ENCODE measurements at regions not wholly inside any gene's neighbourhood (a gene's known extent, or its start where the extent isn't known, plus 50 kb on each side); places are given as distances from the start of the nearest gene placed in this dataset.

- no peak for DNase-seq
Observed at GRCh38 chr2:236694146-236694888, 124.7 kb downstream of the ACKR3 start.

- DNase-seq = no peak
Observed at GRCh38 chr2:236696834-236697233, 127.2 kb downstream of the ACKR3 start.

DNA sequence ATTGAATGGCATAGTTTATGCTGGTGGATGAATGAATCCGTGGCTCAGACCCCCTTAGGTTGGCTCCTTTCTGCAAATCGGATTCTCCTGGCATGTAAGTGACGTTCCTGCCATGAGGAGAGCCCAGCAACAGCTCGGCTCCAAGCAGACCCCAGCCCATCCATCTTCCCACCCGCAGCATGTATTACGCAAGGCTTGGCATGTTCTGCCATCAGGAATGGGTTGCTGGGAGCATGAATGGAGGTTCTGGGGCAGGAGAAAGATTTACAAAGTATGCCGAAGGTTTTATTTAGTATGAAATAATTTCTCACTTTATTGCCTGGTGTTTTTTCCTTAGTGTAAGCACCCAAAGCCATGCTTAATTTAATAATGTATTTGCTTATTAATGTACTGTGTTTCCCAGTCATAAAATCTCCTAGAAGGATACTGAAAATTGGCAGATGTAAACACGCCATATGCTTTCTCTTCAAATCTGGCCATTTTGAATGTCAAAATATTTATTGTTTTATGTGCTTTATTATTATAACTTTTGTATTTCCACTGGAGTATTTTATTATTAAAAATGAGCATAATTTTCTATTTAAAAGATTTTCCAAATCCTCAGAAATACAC lies 128.5 kb downstream of the ACKR3 start:
- DNase-seq = no peak

DNA sequence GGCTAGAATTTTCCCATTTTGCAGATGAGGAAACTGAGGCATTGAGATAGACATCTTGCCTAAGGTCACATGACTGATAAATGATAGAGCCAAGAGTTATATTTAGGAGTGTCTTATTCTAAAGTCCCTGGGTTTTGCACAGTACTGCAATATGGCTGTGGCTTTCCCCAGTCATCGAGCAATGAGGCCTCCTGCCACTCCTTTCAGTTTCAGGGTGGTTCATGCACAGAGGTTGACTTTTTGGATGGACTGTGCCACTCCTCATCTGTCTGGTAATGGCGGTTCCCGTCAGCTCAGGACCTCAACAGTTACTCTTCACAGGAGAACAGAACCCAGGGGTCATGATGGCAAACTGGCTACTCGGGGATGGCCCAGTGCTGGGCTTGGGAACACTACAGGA lies 131.1 kb downstream of the ACKR3 start:
- no peak for DNase-seq

- no peak for DNase-seq
Observed at GRCh38 chr2:236702657-236703372, 133.2 kb downstream of the ACKR3 start.

DNA sequence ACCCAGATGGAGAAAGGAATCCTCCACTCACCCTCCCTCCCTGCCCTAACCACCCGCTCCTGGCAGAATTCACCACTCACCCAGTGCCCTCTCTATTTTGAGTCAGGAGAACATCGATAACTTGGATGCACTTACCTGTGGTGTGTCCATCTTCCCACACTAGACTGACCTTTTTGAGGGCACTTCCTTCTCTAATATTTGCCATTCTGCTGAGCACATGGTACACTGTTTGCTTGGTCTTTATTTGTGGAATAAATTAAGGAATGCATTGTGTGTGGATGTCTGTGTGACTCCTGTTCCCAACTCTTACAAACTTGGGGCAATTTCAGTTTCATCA lies 133.7 kb downstream of the ACKR3 start:
- DNase-seq = no peak

- DNase-seq = no peak
Observed at GRCh38 chr2:236703906-236704305, 134.3 kb downstream of the ACKR3 start.

- no peak for DNase-seq
Observed at GRCh38 chr2:236704887-236705286, 135.3 kb downstream of the ACKR3 start.

DNA sequence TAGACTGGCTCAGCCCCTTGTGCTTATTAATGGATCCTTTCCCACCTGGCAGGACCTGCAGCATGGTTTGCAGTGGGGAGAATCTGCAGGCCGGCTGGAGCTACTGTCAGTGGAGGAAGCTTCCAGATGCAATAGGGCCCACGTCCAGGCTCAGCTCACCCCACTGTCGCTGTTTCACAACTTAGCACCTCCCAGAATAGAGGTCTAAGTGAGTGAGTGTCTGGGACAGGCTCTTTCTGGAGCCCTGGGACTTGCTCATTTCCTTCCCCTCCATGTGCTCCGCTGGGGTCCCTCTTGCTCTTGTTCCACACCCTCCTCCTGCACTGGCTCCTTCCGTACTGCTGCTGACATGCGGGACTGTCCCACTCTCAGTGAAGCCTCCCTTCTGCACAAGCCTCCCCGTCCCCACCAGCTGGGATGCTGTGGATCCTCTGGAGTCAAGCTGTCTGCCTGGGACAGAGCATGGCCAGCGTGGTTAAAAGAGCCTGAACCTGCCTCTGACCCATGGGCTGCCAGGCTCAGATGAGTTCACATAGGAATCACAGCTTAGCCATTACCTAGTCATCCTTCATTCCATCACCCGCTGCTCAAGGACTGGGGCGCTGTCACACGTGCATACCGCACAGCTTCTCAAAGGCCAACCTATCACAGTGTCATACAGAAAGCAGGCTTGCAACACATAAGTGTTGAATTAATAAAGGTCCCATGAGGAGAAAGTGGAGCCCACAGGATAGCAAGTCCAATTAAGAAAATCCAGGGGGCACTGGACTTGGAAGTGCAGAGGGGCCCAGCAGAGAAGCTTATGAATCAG lies 135.9 kb downstream of the ACKR3 start:
- no peak for DNase-seq

DNA sequence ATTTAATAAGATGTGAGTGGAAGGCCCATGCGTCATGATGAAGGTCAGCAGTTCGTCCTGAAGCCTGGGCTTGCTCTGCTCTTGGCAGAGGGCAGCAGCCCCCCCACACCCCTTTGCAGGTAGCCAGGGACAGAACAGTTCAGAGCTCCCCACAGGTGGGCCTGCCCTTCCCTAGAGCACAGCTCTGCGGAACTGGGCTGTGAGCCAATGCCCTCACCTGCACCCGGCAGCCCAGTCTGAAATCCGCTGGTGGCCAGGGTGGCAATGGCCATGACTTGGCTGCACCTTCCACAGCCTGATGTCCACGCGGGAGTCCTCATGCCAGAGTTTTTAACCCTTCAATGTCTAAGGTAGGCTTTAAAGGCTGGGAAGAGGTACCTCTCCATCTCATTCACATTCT lies 136.7 kb downstream of the ACKR3 start:
- DNase-seq = no peak

GRCh38 chr2:236706803-236707202 lies 137.2 kb downstream of the ACKR3 start:
- DNase-seq = no peak

DNA sequence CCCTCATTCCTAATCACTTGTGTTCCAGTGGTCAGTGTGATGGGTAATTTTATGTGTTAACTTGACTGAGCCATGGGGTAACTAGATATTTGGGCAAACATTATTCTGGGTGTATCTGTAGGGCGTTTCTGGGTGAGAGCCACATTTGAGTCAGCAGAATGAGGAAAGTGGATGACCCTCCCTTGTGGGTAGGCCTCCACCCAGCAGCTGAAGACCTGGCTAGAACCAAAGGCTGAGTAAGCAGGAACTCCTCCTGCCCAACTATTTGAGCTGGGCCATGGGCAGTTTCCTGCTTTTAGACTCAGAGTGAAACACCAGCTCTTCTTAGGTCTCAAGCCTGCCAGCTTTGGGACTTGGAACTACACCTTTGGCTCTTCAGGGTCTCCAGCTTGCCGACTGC lies 141.8 kb downstream of the ACKR3 start:
- DNase-seq = no peak

DNA sequence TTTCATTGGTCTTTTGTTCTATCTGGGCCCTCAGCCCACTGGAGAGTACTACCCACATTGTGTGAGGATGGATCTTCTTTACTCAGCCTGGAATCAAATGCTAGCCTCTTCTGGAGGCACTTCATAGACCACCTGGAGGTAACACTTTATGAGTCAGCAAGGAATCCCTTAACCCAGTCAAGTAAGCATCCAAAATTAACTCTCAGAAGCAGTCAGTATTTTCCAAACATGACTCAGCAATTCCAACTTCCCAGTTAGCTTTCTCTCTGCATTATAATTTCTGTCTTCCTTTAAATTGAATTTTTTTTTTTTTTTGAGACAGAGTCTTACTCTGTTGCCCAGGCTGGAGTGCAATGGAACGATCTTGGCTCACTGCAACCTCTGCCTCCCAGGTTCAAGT lies 142.7 kb downstream of the ACKR3 start:
- DNase-seq = no peak

- DNase-seq = no peak
Observed at GRCh38 chr2:236712961-236713673, 143.5 kb downstream of the ACKR3 start.

- no peak for DNase-seq
Observed at GRCh38 chr2:236714080-236714479, 144.5 kb downstream of the ACKR3 start.

- DNase-seq = no peak
Observed at GRCh38 chr2:236715077-236715476, 145.5 kb downstream of the ACKR3 start.

DNA sequence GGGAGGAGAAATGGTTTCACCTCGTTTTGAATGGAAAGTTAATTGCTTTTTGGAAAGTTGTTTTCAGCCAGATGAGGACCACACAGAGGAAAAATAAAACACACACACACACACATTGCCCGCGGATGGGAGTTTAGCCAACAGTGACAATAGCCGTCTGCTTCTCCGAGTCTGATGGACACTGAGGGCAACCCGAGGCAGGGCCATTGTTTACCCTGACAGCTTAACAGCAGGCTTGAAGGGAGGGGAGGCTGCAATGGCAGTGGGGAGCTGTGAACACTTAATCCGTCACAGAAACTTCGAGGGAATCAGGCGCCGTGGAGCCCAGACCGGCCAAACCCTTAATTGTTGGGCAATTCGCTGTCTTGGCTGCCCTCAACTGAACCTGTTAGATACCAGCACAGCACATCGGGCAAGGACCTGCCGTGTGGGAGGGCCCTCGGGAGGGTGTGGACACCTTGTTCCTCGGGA lies 145.9 kb downstream of the ACKR3 start:
- no peak for DNase-seq

- DNase-seq = no peak
Observed at GRCh38 chr2:236717120-236717519, 147.5 kb downstream of the ACKR3 start.

- no peak for DNase-seq
Observed at GRCh38 chr2:236717729-236718128, 148.1 kb downstream of the ACKR3 start.

DNA sequence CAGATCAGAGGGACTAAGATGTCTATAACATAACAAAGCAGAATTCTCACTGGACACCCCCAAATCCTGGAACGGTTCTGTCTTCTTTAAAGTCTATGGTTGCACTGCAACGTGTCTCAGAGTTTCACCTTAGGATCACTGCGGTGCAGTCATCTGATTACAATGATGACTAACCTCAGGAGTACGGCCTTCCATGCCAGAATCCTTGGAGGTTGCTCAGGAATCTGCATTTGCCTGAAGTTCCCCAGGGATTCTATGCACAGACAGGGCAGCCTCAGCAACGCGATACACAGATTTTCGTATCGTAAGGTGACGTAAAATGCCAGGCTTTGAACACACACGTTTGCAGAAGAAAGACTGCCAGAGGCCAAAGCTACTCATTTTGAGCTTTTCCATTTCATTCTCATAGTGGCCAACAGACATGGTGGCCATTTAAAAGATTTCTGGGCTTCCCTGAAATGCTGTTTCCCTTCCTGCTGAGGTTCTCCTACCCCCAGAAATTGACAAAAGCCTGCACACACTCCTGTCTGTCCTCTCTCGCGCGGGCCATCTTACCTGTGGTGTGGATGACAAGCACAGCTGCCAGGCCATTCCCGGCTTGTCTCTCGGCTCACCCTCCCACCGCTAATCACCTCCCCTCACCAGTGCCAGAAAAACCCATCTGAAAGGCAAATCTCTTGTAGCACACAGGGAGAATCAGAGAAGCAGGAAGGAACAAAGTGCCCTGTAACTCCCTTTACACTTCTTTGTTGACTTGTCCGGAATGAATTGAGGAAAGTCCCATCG lies 148.8 kb downstream of the ACKR3 start:
- DNase-seq = no peak

GRCh38 chr2:236719192-236719635 lies 149.6 kb downstream of the ACKR3 start:
- no peak for DNase-seq

Data from activated naive CD4-positive, alpha-beta T cell treated with anti-CD3 and anti-CD28 coated beads, Interleukin-2, amount 50 U/mL, for 16 hours (primary cell).